ENCODE measurements at regions not wholly inside any gene's neighbourhood (a gene's known extent, or its start where the extent isn't known, plus 50 kb on each side); places are given as distances from the start of the nearest gene placed in this dataset.

- TF ChIP-seq CTCF (conservative IDR thresholded peaks at IDR 0.05 in 1 of 2, IDR thresholded peaks at IDR 0.05 in 1 of 2; ENCODE audit: low read depth in 1 of 2, low read length in 2 of 2) (no peak), EZH2 (IDR thresholded peaks at IDR 0.05; ENCODE audit: low read length, missing control alignments) (no peak)
These were observed 169.4 kb upstream of the BDNF start for GRCh38 chr11:27869701-27870100.

All from fibroblast of lung (primary cell).